HFF-Myc (cell line): ENCODE measurements at regions not wholly inside any gene's neighbourhood (a gene's known extent, or its start where the extent isn't known, plus 50 kb on each side); places are given as distances from the start of the nearest gene placed in this dataset.

Experiments
- DNase-seq: peaks from one replicate; pipeline ENCODE4 v3.0.0-alpha.2; 2011; ENCODE audit warnings: low read depth; ENCODE audit errors: extremely low read depth
- H3K4me3 ChIP-seq: replicated peaks from 2 replicates; pipeline ENCODE4 v1.5.1; 2011; ENCODE audit warnings: low read depth, mild to moderate bottlenecking, control low read depth, low read length
- CTCF ChIP-seq: IDR thresholded peaks from 2 replicates; pipeline ENCODE4 v1.5.1; 2012; ENCODE audit warnings: mild to moderate bottlenecking, low read depth, low read length, control low read depth; ENCODE audit errors: missing control alignments

- no peak overlapping the region for H3K4me3 ChIP-seq
- DNase-seq = peak; percentile 7
- no peak for TF ChIP-seq CTCF
Observed at GRCh38 chr3:148269816-148270215, 427.9 kb upstream of the AGTR1 start.

- H3K4me3 ChIP-seq = no peak overlapping the region
- no peak for DNase-seq
- no peak for TF ChIP-seq CTCF
Observed at GRCh38 chr3:148280623-148281242, 417.0 kb upstream of the AGTR1 start.

- no peak overlapping the region for H3K4me3 ChIP-seq
- TF ChIP-seq CTCF = no peak
- DNase-seq = no peak
Observed at GRCh38 chr3:148289159-148289558, 408.5 kb upstream of the AGTR1 start.

DNA sequence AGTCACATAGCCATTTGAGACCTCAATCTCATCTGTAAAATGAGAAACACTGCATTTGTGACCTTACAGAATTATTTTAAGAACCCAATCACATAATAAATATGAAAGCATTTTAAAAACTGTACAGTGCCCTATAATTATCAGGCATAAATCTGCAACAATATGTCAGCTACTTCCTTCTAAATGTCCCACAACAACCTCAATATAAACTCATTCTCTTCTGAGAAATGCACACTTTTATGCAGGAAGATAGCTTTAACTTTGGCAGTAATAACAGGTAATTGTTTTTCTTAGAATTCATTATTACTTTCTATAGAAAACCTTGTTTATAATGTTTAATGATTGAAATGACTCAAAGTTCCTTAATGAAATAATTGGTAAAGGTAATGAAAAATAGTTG, 400.7 kb upstream of the AGTR1 start:
- DNase-seq = no peak
- no peak overlapping the region for H3K4me3 ChIP-seq
- TF ChIP-seq CTCF = no peak

DNA sequence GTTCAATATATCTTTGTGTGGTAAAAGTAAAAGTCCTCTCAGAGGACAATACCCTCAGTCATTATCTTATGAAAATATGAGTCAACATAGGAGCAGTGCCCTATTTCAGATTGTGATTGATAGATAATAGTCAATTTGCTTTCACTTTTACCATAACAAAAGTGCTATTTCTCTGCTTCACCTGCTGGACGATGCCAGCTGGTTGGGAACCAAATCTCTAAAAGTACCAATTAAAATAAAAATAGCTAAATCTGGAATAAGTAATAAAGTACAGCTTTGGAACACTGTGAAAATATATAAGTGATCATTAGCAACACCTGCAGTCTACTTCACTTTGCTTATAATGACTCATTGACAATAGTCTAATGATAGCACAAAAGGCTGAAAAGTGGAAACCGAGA, 390.3 kb upstream of the AGTR1 start:
- no peak for DNase-seq
- H3K4me3 ChIP-seq = no peak overlapping the region
- no peak for TF ChIP-seq CTCF

DNA sequence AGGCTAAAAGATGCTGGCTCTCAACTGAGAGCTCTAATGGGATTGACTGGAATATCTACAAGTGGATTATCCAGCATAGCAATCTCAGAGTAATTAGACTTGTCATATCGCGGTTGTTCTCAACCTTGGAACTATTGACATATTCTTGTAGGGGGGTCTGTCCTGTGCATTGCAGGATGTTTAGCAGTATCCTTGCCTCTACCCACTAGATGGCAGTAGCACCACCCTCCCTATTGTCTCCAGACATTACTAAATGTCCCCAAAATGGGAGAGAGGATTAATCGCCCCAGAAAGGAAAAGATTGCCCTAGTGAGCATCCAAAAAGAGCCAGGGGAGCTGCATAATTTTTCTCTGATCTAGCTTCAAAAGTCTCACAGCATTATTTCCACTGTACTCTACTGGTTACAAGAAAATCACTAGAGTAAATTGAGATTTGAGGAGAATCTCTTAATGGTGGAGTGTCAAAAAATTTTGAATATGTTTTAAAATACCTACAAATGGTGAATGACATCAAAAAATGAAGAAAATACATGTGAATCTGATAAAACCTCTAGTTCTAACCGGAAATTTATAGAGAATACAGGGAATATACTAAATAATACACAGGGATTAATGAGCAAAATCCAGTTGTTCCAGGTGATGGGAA, 388.2 kb upstream of the AGTR1 start:
- DNase-seq = no peak
- TF ChIP-seq CTCF = peak; percentile 85
- no peak overlapping the region for H3K4me3 ChIP-seq

DNA sequence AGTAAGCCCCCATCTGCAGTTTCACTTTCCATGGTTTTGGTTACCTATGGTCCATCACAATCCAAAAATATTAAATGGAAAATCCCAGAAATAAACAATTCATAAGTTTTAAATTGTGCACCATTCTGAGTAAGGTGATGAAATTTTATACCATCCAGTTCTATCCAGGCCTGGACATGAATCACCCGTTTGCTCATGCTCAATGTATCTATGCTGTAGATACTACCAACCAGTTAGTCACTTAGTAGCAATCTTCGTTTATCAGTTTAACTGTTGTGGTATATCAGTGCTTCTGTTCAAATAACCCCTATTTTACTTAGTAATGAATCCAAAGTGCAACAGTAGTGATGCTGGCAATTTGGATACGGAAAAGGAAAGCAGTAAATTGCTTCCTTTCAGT, 381.9 kb upstream of the AGTR1 start:
- TF ChIP-seq CTCF = no peak
- no peak for DNase-seq
- no peak overlapping the region for H3K4me3 ChIP-seq
